Activated CD8-positive, alpha-beta memory T cell treated with anti-CD3 and anti-CD28 coated beads, Interleukin-2, amount 50 U/mL, for 4 hours (primary cell): ENCODE measurements at regions not wholly inside any gene's neighbourhood (a gene's known extent, or its start where the extent isn't known, plus 50 kb on each side); places are given as distances from the start of the nearest gene placed in this dataset.
"Not testable (repeated sequence)": the region's sequence is repeated elsewhere in the genome, so short reads cannot be mapped to it uniquely, and the experiment has no call there.

Experiments
- DNase-seq: peaks from one replicate; pipeline ENCODE4 v3.0.0-alpha.2; 2020

- no peak for DNase-seq
Measured at GRCh38 chr4:177255359-177255758, 54.3 kb upstream of the NEIL3 start.

GRCh38 chr4:177256950-177257349 is 52.7 kb upstream of the NEIL3 start:
- DNase-seq: no peak

GRCh38 chr4:177259466-177259865 is 50.2 kb upstream of the NEIL3 start:
- not testable (repeated sequence) for DNase-seq
